ENCODE measurements at regions not wholly inside any gene's neighbourhood (a gene's known extent, or its start where the extent isn't known, plus 50 kb on each side); places are given as distances from the start of the nearest gene placed in this dataset.

DNA sequence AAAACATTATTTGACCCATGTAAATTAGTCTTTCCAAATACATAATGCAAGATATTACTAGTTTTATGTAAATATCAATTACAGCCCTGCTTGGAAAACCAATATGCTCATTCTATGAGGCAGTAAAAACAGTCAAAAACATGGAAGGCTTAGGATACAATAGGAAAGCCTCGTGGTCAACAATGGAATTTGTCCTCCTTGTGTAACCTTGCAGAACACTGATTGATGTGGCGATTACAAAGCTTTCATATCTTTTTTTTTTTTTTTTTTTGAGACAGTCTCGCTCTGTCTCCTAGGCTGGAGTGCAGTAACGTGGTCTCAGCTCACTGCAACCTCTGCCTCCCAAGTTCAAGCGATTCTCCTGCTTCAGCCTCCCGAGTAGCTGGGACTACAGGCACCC is 157.3 kb upstream of the BET1 start:
- TF ChIP-seq CTCF (conservative IDR thresholded peaks at IDR 0.05 in 1 of 2, IDR thresholded peaks at IDR 0.05 in 1 of 2; ENCODE audit: low read depth in 1 of 2, low read length in 2 of 2) (no peak), EZH2 (IDR thresholded peaks at IDR 0.05; ENCODE audit: low read length, missing control alignments) (no peak)
